ENCODE measurements at regions not wholly inside any gene's neighbourhood (a gene's known extent, or its start where the extent isn't known, plus 50 kb on each side); places are given as distances from the start of the nearest gene placed in this dataset.

- DNase-seq (ENCODE audit: low read depth in 3 of 3, low spot score in 1 of 3) = no peak
These were observed 412.1 kb downstream of the METTL15 start for GRCh38 chr11:28520291-28520690.

DNA sequence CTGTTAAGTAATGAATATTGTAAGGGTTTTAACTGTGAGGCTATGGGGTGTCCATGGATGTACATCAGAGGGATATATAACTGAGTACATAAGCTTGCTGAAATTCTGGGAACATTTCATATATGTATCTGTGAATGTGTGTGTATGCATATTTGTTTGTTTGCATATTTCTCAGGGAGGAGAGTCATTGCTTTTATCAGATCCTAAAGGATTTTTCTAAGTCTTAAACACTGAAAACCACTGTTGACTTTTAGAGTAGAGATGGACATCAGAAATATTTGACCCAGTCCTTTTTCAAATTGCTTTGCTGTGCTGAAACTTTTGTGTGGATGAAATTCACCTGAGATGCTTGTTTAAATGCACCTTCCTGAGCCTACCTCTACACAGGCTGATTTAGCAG, 410.6 kb downstream of the METTL15 start:
- no peak for DNase-seq (ENCODE audit: low read depth in 3 of 3, low spot score in 1 of 3)

DNA sequence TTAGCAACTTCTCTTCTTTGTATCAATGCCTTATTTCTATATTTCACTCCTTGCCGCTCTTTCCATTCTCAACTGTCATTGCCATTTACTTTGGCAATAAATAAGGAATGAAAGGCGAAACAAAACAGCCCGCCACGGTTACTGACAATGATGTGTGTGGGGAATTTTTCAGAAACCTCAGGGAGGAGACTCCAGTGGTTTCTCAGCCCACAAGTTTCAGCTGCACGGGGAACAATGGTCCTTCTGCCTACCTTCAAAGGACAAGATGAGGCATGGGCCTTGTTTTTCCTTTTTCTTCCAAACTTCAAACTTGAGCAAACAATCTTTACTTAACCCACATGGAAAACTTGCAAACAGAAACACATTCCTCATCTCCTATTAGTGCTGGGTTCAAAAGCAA, 409.4 kb downstream of the METTL15 start:
- no peak for DNase-seq (ENCODE audit: low read depth in 3 of 3, low spot score in 1 of 3)

DNA sequence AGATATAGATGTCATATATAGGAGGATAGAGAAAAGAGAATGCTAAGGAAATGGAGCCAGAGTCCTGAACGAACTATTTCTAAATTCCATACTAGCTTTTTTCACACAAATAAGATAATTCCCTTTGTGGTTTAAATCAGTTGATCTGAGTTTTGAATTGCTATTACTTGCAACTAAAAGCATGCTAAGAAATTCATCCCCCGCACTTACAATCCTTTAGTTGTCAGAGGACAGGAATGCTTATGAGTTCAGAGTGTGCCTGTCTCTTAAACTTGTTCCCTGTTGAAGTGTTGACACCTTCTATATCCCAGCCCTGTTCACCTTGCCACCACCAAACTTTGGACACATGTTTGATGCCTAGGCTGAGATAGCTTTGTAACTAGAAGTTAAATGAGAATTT, 406.2 kb downstream of the METTL15 start:
- DNase-seq (ENCODE audit: low read depth in 3 of 3, low spot score in 1 of 3) = no peak

DNA sequence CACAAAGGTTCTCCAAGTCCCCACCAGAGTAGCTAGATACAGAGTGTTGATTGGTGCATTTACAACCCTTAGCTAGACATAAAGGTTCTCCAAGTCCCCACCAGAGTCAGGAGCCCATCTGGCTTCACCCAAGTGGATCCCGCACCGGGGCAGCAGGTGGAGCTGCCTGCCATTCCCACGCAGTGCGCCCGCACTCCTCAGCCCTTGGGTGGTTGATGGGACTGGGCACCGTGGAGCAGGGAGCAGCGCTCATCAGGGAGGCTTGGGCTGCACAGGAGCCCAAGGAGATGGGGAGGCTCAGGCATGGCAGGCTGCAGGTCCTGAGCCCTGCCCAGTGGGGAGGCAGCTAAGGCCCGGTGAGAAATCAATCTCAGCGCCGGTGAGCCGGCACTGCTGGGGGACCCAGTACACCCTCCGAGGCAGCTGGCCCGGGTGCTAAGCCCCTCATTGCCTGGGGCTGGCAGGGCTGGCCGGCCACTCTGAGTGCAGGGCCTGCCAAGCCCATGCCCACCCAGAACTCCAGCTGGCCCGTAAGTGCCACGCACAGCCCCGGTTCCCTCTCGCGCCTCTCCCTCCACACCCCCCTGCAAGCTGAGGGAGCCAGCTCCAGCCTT, 404.1 kb downstream of the METTL15 start:
- no peak for DNase-seq (ENCODE audit: low read depth in 3 of 3, low spot score in 1 of 3)

DNA sequence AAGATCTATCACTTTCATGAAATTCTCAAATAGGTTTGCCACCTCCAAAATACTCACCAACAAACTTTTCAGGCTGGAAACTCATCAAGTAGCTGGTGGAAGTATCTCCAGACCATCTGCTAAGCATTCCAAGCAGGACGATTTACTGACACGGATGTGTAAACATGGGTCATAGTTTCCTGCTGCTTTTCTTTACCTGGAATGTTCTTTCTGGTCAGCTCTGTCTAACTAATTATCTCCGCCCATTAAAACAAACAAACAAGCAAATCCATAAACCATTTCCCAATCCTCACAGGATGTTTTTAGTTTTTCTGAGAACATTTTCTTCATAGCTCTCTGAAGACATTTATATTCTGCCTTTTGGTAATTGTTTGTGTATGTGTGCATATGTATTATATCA, 397.0 kb downstream of the METTL15 start:
- DNase-seq (ENCODE audit: low read depth in 3 of 3, low spot score in 1 of 3) = no peak

DNA sequence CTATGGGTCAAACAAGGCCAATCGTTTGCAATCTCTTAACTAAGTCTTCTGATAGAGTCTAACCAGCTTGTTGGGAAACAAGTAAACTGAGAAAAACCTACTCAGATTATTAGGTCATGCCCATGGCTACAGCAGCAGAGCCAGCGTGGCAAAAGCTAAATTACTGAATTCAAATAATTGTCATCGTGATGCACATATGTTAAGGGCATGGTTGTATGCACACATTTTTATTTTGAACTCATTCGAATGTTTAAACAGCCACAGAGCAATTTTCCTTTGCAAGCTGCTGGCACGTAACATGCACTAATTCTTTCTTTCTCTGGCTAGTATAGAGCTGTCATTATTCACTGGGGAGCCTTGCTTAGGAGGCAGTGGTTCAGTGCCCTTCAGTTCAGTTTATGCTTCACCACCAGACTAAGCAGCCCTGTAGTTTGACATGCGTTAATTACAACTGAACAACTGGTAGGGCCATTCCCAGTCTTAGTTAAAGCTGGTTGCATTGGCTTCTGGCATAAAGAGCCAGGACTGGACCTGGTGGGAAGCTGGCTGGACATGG, 396.4 kb downstream of the METTL15 start:
- no peak for DNase-seq (ENCODE audit: low read depth in 3 of 3, low spot score in 1 of 3)

- no peak for DNase-seq (ENCODE audit: low read depth in 3 of 3, low spot score in 1 of 3)
These were observed 387.1 kb downstream of the METTL15 start for GRCh38 chr11:28495333-28495732.

- DNase-seq (ENCODE audit: low read depth in 3 of 3, low spot score in 1 of 3) = no peak
These were observed 383.2 kb downstream of the METTL15 start for GRCh38 chr11:28491431-28491830.

GRCh38 chr11:28490773-28491382, 382.7 kb downstream of the METTL15 start:
- no peak for DNase-seq (ENCODE audit: low read depth in 3 of 3, low spot score in 1 of 3)

GRCh38 chr11:28488336-28488735, 380.1 kb downstream of the METTL15 start:
- DNase-seq (ENCODE audit: low read depth in 3 of 3, low spot score in 1 of 3) = no peak

DNA sequence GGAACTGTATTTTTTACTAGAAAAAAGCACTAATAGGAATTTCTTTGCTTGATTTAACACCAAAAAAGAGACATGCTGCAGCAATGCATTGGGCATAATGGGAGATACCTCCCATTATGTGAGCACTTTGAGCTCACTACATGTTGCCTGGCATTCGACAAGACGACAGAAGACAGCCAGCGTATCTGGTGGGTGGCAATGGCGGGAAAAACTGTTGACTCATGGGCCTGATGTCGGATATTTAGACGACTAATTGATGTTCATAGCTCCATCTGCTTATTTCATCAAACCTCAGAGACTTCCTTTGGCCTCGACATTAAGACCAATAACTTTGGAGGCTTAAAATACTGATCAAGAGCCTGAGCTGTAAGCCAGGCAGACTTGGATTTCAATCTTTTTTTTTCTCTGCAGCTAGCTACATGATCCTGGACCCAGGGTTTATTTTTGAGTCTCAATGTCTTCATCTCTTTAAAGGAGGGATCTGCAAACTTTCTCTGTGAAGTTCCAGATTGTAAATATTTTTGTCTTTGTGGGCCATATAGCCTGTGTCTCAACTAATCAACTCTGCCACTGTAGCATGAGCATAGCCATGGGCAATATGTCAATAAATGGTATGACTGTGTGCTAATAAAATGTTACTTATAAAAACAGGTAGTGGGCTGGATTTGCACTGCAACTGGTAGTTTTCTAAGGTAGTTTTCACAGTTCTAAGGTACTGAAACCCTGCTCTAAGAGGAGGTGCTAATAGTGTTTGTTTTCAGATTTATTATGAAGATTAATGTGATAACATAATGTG, 375.1 kb downstream of the METTL15 start:
- no peak for DNase-seq (ENCODE audit: low read depth in 3 of 3, low spot score in 1 of 3)

- DNase-seq (ENCODE audit: low read depth in 3 of 3, low spot score in 1 of 3) = no peak
These were observed 374.5 kb downstream of the METTL15 start for GRCh38 chr11:28482666-28483065.

DNA sequence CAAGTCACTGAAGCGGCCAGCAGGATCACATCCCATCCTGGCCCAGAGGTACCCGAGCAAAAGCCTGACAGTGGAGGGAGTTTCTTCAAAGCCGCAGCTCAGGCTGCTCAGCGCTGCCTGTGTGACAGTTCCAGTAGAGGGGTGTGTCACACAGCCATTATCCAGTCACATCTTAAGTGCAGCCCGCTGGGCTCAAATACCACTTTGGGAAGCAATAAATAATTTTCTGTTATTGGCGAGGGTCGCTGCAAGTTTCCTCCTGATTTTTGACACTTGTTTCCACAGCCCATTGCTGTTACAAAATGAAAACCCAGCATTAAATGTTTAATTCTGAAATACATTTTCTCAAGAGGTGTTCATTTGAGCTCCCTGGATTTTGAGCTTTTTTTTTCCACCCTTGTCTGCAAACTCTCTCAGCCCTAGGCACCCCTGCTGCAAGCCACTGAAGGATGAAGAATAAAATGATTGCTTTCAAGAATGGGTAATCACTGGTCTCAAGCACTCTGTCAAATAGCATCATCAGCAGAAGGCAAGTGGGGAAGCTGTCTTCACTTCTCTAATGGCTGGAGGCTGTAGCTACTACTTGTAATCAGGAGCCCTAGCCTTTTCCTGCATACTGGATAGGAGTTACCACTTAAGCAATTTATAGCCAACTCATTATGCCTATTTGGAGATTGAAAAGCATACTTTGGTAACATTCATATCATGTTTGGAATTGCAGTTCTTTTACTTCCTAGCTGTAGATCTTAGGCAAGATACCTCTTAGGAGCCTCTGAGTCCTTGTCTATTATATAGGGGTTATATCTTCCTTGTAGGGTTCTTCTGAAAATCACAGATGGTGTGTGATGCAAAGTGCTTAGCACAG, 373.7 kb downstream of the METTL15 start:
- no peak for DNase-seq (ENCODE audit: low read depth in 3 of 3, low spot score in 1 of 3)

GRCh38 chr11:28480406-28480805, 372.2 kb downstream of the METTL15 start:
- no peak for DNase-seq (ENCODE audit: low read depth in 3 of 3, low spot score in 1 of 3)

DNA sequence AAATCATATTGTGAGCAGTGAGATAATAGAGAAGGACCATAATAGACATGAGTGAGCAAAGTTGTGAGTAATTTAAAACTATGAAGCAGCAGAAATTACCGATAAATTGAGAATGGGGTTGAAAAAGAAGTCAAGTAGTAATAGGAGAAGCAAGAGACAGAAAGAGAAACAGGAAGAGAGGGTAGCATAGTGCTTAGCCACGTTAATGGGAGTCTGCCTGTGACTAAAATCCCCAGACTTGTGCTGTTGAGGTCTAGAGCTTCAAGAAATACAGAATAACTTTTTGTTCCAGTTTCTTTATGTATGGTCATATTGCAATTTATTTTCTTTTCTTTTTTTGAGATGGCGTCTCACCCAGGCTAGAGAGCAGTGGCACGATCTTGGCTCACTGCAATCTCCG, 368.7 kb downstream of the METTL15 start:
- DNase-seq (ENCODE audit: low read depth in 3 of 3, low spot score in 1 of 3) = no peak

GRCh38 chr11:28476049-28476448, 367.9 kb downstream of the METTL15 start:
- DNase-seq (ENCODE audit: low read depth in 3 of 3, low spot score in 1 of 3) = no peak

GRCh38 chr11:28472904-28473303, 364.7 kb downstream of the METTL15 start:
- DNase-seq (ENCODE audit: low read depth in 3 of 3, low spot score in 1 of 3) = no peak

DNA sequence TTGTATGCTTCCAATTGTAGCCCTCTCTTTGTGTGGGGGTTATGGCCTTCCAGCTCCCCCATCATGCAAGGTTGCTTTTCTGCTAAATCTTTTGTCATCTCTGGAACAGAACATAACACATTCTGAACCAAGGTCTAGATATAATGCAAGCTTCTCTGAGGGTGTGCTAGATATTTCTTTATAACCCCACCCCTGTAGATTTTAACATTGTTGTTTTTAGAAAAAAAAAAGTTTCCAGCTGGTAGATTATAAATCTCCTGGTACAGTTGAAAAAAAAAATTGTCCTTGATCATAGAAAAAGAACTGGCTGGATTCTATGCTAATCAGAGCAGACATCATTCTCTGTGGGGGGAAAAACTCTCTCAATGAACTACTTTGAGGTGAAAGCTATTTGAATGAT, 363.3 kb downstream of the METTL15 start:
- no peak for DNase-seq (ENCODE audit: low read depth in 3 of 3, low spot score in 1 of 3)

DNA sequence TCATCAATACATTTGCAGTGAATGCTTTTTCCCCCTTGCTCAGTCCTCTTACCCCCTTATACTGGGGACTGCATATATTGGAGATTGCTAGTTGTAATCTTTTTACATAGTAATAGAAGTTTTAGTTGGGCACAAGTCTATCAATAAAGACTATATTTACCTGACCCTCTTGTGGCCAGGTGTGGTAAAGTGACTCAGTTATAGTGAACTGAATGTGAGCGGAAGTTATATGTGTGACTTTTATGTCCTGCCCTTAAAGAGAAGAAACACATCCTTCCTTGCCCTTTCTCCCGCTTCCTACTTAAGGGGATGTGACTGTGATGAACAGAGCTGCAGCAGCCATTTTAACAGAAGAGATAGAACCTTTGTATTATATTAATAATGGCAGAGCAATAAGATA, 362.0 kb downstream of the METTL15 start:
- DNase-seq (ENCODE audit: low read depth in 3 of 3, low spot score in 1 of 3) = no peak

GRCh38 chr11:28466506-28466905, 358.3 kb downstream of the METTL15 start:
- no peak for DNase-seq (ENCODE audit: low read depth in 3 of 3, low spot score in 1 of 3)
